ENCODE measurements at regions not wholly inside any gene's neighbourhood (a gene's known extent, or its start where the extent isn't known, plus 50 kb on each side); places are given as distances from the start of the nearest gene placed in this dataset.

GRCh38 chr12:88922816-88923215, 342.5 kb upstream of the KITLG start:
- Histone ChIP-seq H3K9ac (ENCODE audit: extremely low read depth, low read length, poor library complexity, severe bottlenecking) (no peak overlapping the region), H3K27ac (ENCODE audit: low read depth, low read length) (no peak overlapping the region), H3K27me3 (ENCODE audit: control insufficient read depth, insufficient read depth, low read length, poor library complexity, severe bottlenecking) (no peaks in the 10 kb centered on the region), H3K36me3 (ENCODE audit: control insufficient read depth, insufficient read depth, low read length) (no peaks in the 10 kb centered on the region), H3K9me3 (ENCODE audit: control insufficient read depth, low read length) (peaks cover 8% of the 10 kb centered on the region), H3K4me3 (ENCODE audit: low read length) (peak overlapping the region; percentile 38), H3K4me1 (ENCODE audit: control insufficient read depth, insufficient read depth, low read length) (peaks cover 12% of the 10 kb centered on the region)
- no peak for TF ChIP-seq CTCF (conservative IDR thresholded peaks at IDR 0.05)
- Mint-ChIP-seq H3K4me1 (peaks cover 39% of the 10 kb centered on the region), H3K9me3 (peaks cover 5% of the 10 kb centered on the region), H3K36me3 (ENCODE audit: low read depth) (no peaks in the 10 kb centered on the region), H3K4me3 (no peak overlapping the region), H3K27ac (no peak overlapping the region), H3K27me3 (ENCODE audit: insufficient read depth) (no peaks in the 10 kb centered on the region)
- no peak for DNase-seq
- no CpG with 5 or more reads among the region's 1 CpG for WGBS, 2 experiments (ENCODE audit: insufficient coverage in 1 of 2, insufficient read length in 1 of 2)

GRCh38 chr12:88921890-88922532, 341.7 kb upstream of the KITLG start:
- no peak overlapping the region for H3K9ac ChIP-seq (ENCODE audit: extremely low read depth, low read length, poor library complexity, severe bottlenecking)
- peaks cover 12% of the 10 kb centered on the region for H3K4me1 ChIP-seq (ENCODE audit: control insufficient read depth, insufficient read depth, low read length)

GRCh38 chr12:88921434-88921833, 341.2 kb upstream of the KITLG start:
- 44 to 52% methylated on average over 1 of the region's 1 CpG for WGBS, 2 experiments (ENCODE audit: insufficient coverage in 1 of 2, insufficient read length in 1 of 2)
- H3K27ac Mint-ChIP-seq: peak overlapping the region; percentile 75
- H3K36me3 Mint-ChIP-seq (ENCODE audit: low read depth): no peaks in the 10 kb centered on the region
- H3K4me1 ChIP-seq (ENCODE audit: control insufficient read depth, insufficient read depth, low read length): peaks cover 12% of the 10 kb centered on the region
- no peak overlapping the region for H3K9ac ChIP-seq (ENCODE audit: extremely low read depth, low read length, poor library complexity, severe bottlenecking)
- no peak for TF ChIP-seq CTCF (conservative IDR thresholded peaks at IDR 0.05)
- peaks cover 29% of the 10 kb centered on the region for H3K4me1 Mint-ChIP-seq
- H3K4me3 Mint-ChIP-seq: peak overlapping the region; percentile 4
- no peak overlapping the region for H3K4me3 ChIP-seq (ENCODE audit: low read length)
- H3K27ac ChIP-seq (ENCODE audit: low read depth, low read length): no peak overlapping the region
- no peak for DNase-seq
- no peaks in the 10 kb centered on the region for H3K36me3 ChIP-seq (ENCODE audit: control insufficient read depth, insufficient read depth, low read length)
- no peaks in the 10 kb centered on the region for H3K27me3 ChIP-seq (ENCODE audit: control insufficient read depth, insufficient read depth, low read length, poor library complexity, severe bottlenecking)
- H3K27me3 Mint-ChIP-seq (ENCODE audit: insufficient read depth): no peaks in the 10 kb centered on the region
- H3K9me3 Mint-ChIP-seq: peaks cover 5% of the 10 kb centered on the region
- H3K9me3 ChIP-seq (ENCODE audit: control insufficient read depth, low read length): peaks cover 8% of the 10 kb centered on the region

More at GRCh38 chr12:88921890-88922532, 341.7 kb upstream of the KITLG start:
- 52 to 67% methylated on average over 3 of the region's 3 CpGs for WGBS, 2 experiments (ENCODE audit: insufficient coverage in 1 of 2, insufficient read length in 1 of 2)
- no peaks in the 10 kb centered on the region for H3K36me3 Mint-ChIP-seq (ENCODE audit: low read depth)
- DNase-seq: peak; percentile 82
- H3K4me1 Mint-ChIP-seq: peaks cover 34% of the 10 kb centered on the region
- Histone ChIP-seq H3K36me3 (ENCODE audit: control insufficient read depth, insufficient read depth, low read length) (no peaks in the 10 kb centered on the region), H3K9me3 (ENCODE audit: control insufficient read depth, low read length) (peaks cover 8% of the 10 kb centered on the region), H3K27ac (ENCODE audit: low read depth, low read length) (no peak overlapping the region), H3K27me3 (ENCODE audit: control insufficient read depth, insufficient read depth, low read length, poor library complexity, severe bottlenecking) (no peaks in the 10 kb centered on the region), H3K4me3 (ENCODE audit: low read length) (peak overlapping the region; percentile 38)
- H3K4me3 Mint-ChIP-seq: peak overlapping the region; percentile 4
- no peak overlapping the region for H3K27ac Mint-ChIP-seq
- H3K9me3 Mint-ChIP-seq: peaks cover 5% of the 10 kb centered on the region
- no peaks in the 10 kb centered on the region for H3K27me3 Mint-ChIP-seq (ENCODE audit: insufficient read depth)
- no peak for TF ChIP-seq CTCF (conservative IDR thresholded peaks at IDR 0.05)
